ENCODE measurements at regions not wholly inside any gene's neighbourhood (a gene's known extent, or its start where the extent isn't known, plus 50 kb on each side); places are given as distances from the start of the nearest gene placed in this dataset.
"Not testable (repeated sequence)": the region's sequence is repeated elsewhere in the genome, so short reads cannot be mapped to it uniquely, and the experiment has no call there.

DNA sequence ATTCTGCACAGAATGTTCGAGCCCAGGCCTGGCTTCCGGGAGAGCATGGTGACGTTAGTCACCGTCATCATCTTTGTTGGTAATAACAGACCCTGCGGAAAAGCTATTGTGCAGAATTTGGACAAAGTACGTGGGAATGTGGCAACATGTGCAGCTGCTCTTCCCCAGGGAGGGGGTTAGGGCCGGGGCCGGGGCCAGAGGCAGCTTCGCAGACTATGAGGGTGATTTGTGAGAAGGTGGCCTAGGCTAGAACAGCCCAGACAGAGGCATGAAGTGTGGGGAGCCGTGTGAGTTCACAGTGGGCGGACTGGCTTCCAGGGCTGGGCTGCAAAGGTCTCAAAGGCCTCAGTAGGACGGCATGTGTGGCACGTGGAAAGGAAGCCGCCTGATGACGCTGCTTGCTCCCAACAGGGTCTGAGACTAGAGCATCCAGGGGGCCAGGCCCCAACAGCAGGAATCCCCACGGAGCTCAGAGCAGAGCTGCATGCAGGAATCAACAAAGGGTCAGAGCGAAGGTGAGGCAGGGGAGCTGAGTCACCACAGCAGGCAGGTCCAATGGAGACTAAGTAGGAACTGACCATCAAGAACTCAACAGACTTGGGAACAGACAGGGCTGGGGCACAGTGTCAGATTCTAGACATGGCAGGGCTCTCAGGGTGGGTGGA is 109.2 kb downstream of the NPIPB11 start:
- H3K4me1 ChIP-seq (ENCODE audit: insufficient read depth, low read length, poor library complexity, severe bottlenecking) = peaks cover 19% of the 10 kb centered on the region
- H3K4me3 ChIP-seq (ENCODE audit: low read depth, low read length, poor library complexity, severe bottlenecking); H3K79me2 ChIP-seq (ENCODE audit: insufficient read depth, low read depth, low read length); BruUV-seq (replicated peaks); intact Hi-C loops (cut with micrococcal nuclease; ENCODE audit: unreplicated experiment); H4K20me1 ChIP-seq (ENCODE audit: insufficient read depth, low read length); H2AFZ ChIP-seq (ENCODE audit: low read length); H3K4me2 ChIP-seq (ENCODE audit: low read length); CTCF ChIA-PET (ENCODE audit: unreplicated experiment); H3K27ac ChIP-seq (ENCODE audit: low read depth, low read length, poor library complexity, severe bottlenecking); H3K36me3 ChIP-seq (ENCODE audit: insufficient read depth, low read length); H3K9me3 ChIP-seq (ENCODE audit: low read length); DNase-seq (ENCODE audit: low spot score); H3K9me2 ChIP-seq (ENCODE audit: insufficient read depth, low read length); POLR2A ChIA-PET: not testable (repeated sequence)

GRCh38 chr16:29296176-29296575 is 110.3 kb downstream of the NPIPB11 start:
- H3K4me3 ChIP-seq (ENCODE audit: low read depth, low read length, poor library complexity, severe bottlenecking); intact Hi-C loops (cut with micrococcal nuclease; ENCODE audit: unreplicated experiment); H3K36me3 ChIP-seq (ENCODE audit: insufficient read depth, low read length); H3K9me2 ChIP-seq (ENCODE audit: insufficient read depth, low read length); BruUV-seq (replicated peaks); H3K9me3 ChIP-seq (ENCODE audit: low read length); H3K27ac ChIP-seq (ENCODE audit: low read depth, low read length, poor library complexity, severe bottlenecking); H3K79me2 ChIP-seq (ENCODE audit: insufficient read depth, low read depth, low read length); H4K20me1 ChIP-seq (ENCODE audit: insufficient read depth, low read length); POLR2A ChIA-PET; CTCF ChIA-PET (ENCODE audit: unreplicated experiment); H2AFZ ChIP-seq (ENCODE audit: low read length): not testable (repeated sequence)
- H3K4me1 ChIP-seq (ENCODE audit: insufficient read depth, low read length, poor library complexity, severe bottlenecking) = peaks cover 19% of the 10 kb centered on the region
- DNase-seq (ENCODE audit: low spot score) = peak; percentile 12
- 0 out of 2 replicates have a peak overlapping the region, but pooled peaks have one; percentile 21 for H3K4me2 ChIP-seq (ENCODE audit: low read length)

DNA sequence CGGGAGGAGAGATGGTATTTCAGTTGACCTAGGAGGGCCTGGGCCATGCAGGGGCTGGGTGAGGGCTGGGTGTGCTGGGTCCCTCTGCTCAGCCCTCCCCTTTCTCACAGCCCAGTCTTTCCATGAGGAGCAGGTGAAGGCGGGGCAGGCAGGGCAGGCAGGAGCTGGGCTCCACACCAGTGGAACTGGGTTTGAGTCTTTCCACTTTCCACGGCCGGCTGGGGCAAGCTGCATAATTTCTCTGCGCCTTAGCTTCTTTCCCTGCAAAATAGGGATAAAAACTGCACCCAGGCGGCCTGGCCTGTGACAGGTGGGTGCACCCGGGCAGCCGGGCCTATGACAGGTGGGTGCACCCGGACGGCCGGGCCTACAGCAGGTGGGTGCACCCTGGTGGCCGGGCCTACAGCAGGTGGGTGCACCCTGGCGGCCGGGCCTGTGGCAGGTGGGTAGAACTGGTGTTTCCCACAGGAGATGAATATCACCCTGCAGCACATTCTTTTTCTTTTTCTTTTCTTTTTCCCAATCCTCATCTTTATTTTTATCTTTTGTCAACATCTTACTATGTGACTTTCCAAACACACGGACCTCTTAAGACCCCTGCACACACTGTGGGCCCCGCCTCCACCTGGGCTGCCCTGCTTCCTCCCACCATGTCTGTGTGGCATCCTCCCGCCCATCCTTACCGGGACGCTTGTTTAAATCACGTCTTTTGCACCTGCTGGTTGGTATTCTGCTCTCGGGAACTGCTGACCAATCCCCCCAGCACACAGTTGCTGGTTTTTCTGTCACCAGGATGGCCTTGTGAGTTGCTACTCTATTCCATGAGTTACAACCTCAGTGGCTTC is 111.3 kb downstream of the NPIPB11 start:
- H3K27ac ChIP-seq (ENCODE audit: low read depth, low read length, poor library complexity, severe bottlenecking); BruUV-seq (replicated peaks); intact Hi-C loops (cut with micrococcal nuclease; ENCODE audit: unreplicated experiment); POLR2A ChIA-PET; H3K36me3 ChIP-seq (ENCODE audit: insufficient read depth, low read length); H2AFZ ChIP-seq (ENCODE audit: low read length); H3K79me2 ChIP-seq (ENCODE audit: insufficient read depth, low read depth, low read length); H3K9me2 ChIP-seq (ENCODE audit: insufficient read depth, low read length); H3K9me3 ChIP-seq (ENCODE audit: low read length); CTCF ChIA-PET (ENCODE audit: unreplicated experiment); H3K4me3 ChIP-seq (ENCODE audit: low read depth, low read length, poor library complexity, severe bottlenecking); H4K20me1 ChIP-seq (ENCODE audit: insufficient read depth, low read length): not testable (repeated sequence)
- peaks cover 19% of the 10 kb centered on the region for H3K4me1 ChIP-seq (ENCODE audit: insufficient read depth, low read length, poor library complexity, severe bottlenecking)
- TF ChIP-seq CTCF (conservative IDR thresholded peaks at IDR 0.05; ENCODE audit: low read length) = peak; percentile 34
- H3K4me2 ChIP-seq (ENCODE audit: low read length) = 0 out of 2 replicates have a peak overlapping the region, but pooled peaks have one; percentile 21
- DNase-seq (ENCODE audit: low spot score) = peak; percentile 55

DNA sequence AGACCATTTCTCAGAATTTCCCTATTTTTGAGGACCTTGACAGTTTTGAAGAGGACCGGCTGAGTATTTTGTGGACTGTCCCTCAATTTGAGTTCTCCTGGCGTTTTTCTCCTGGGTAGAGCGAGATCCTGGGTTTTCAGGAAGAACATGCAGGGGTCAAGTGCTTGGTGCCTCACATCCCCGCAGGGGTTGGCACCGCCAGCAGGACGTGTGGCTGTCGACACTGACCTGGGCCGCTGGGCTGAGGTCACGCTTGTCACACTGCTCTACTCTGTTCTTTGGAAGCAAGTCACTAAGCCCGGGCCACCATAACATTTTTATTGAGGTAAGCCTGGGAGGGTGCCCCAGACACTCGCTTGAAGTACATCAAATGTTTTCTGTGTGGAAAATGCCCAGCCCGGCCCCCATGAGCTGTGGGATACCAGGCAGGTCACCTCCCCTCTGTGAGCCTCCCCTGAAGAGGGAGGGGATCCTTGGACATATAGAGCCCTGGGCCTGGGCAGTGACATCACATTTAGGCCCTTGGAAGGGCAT is 112.0 kb downstream of the NPIPB11 start:
- H3K27ac ChIP-seq (ENCODE audit: low read depth, low read length, poor library complexity, severe bottlenecking); DNase-seq (ENCODE audit: low spot score); H3K4me3 ChIP-seq (ENCODE audit: low read depth, low read length, poor library complexity, severe bottlenecking); CTCF ChIA-PET (ENCODE audit: unreplicated experiment); H3K4me2 ChIP-seq (ENCODE audit: low read length); H2AFZ ChIP-seq (ENCODE audit: low read length); H4K20me1 ChIP-seq (ENCODE audit: insufficient read depth, low read length); H3K9me3 ChIP-seq (ENCODE audit: low read length); BruUV-seq (replicated peaks); H3K79me2 ChIP-seq (ENCODE audit: insufficient read depth, low read depth, low read length); intact Hi-C loops (cut with micrococcal nuclease; ENCODE audit: unreplicated experiment); H3K36me3 ChIP-seq (ENCODE audit: insufficient read depth, low read length); POLR2A ChIA-PET; H3K9me2 ChIP-seq (ENCODE audit: insufficient read depth, low read length): not testable (repeated sequence)
- H3K4me1 ChIP-seq (ENCODE audit: insufficient read depth, low read length, poor library complexity, severe bottlenecking) = peaks cover 19% of the 10 kb centered on the region

GRCh38 chr16:29293545-29293944 is 113.0 kb downstream of the NPIPB11 start:
- BruUV-seq (replicated peaks); intact Hi-C loops (cut with micrococcal nuclease; ENCODE audit: unreplicated experiment); DNase-seq (ENCODE audit: low spot score); H4K20me1 ChIP-seq (ENCODE audit: insufficient read depth, low read length); H2AFZ ChIP-seq (ENCODE audit: low read length); H3K36me3 ChIP-seq (ENCODE audit: insufficient read depth, low read length); H3K4me2 ChIP-seq (ENCODE audit: low read length); H3K9me2 ChIP-seq (ENCODE audit: insufficient read depth, low read length); H3K79me2 ChIP-seq (ENCODE audit: insufficient read depth, low read depth, low read length); POLR2A ChIA-PET; H3K9me3 ChIP-seq (ENCODE audit: low read length); H3K27ac ChIP-seq (ENCODE audit: low read depth, low read length, poor library complexity, severe bottlenecking); H3K4me3 ChIP-seq (ENCODE audit: low read depth, low read length, poor library complexity, severe bottlenecking); CTCF ChIA-PET (ENCODE audit: unreplicated experiment): not testable (repeated sequence)
- peaks cover 19% of the 10 kb centered on the region for H3K4me1 ChIP-seq (ENCODE audit: insufficient read depth, low read length, poor library complexity, severe bottlenecking)
